Adrenal gland (tissue), 9 donors: ENCODE measurements at regions not wholly inside any gene's neighbourhood (a gene's known extent, or its start where the extent isn't known, plus 50 kb on each side); places are given as distances from the start of the nearest gene placed in this dataset.

ENCODE experiments used
- DNase-seq, 7 donors: peaks; one replicate each; pipeline ENCODE4 v3.0.0-alpha.2; 2019 to 2020
- H3K27ac ChIP-seq, 5 donors: fragments of 200-600 bp; sonication (generic) in 4 of 5; 1 replicate in 3 of 5; 2 replicates in 2 of 5; pipeline versions ENCODE4 v1.5.1 to v1.8.0; 2016 to 2020; ENCODE audit warnings: mild to moderate bottlenecking in 1 of 5
- H3K27me3 ChIP-seq: fragments of 200-600 bp; 2 replicates; pipeline ENCODE4 v1.8.0; 2021
- H3K36me3 ChIP-seq, 2 donors: fragments of 200-600 bp; replicated peaks in 1 of 2; 1 replicate in 1 of 2; 2 replicates in 1 of 2; pipeline versions ENCODE4 v1.5.1 to v1.8.0; 2018 to 2022
- H3K4me1 ChIP-seq, 2 donors: fragments of 200-600 bp; replicated peaks in 1 of 2; 1 replicate in 1 of 2; 2 replicates in 1 of 2; pipeline versions ENCODE4 v1.5.1 to v1.8.0; 2018 to 2021
- H3K4me3 ChIP-seq, 4 donors: fragments of 200-600 bp; sonication (generic) in 3 of 4; one replicate each; pipeline ENCODE4 v1.5.1; 2016 to 2018
- H3K9me3 ChIP-seq, 3 donors: fragments of 200-600 bp; sonication (generic) in 1 of 3; replicated peaks in 1 of 3; 1 replicate in 2 of 3; 2 replicates in 1 of 3; pipeline versions ENCODE4 v1.5.1 to v1.8.0; 2016 to 2021
- POLR2A ChIP-seq, 2 donors: fragments of 450-650 bp; IDR thresholded peaks; one replicate each; pipeline ENCODE4 v1.6.1; 2017; ENCODE audit warnings: antibody characterized with exemption in 2 of 2, mild to moderate bottlenecking in 2 of 2, moderate library complexity in 1 of 2
- WGBS, 4 donors: extraction: QIAGEN DNeasy Blood & Tissue Kit in 2 of 4; methylation state at CpG; one replicate each; pipeline versions ENCODE4 v1.1.5 to v1.1.7; 2013 to 2017; 5-methylcytosine and 5-hydroxymethylcytosine counted together
- intact Hi-C, 2 donors: fragments of 100-400 bp; cut with DNase I; formaldehyde crosslinking; loops; one replicate each; pipeline versions ENCODE4 v1.14.1 to v1.15.0; 2022 to 2023
- TF ChIP-seq, protein P1 (sequence below), 6 experiments: fragments of 450-650 bp in 4 of 6; fragments of 200-600 bp in 2 of 6; sonication (generic) in 1 of 6; IDR thresholded peaks; 1 replicate in 5 of 6; 2 replicates in 1 of 6; pipeline versions ENCODE4 v1.5.1 to v1.8.0; 2016 to 2021; ENCODE audit warnings: antibody characterized with exemption in 6 of 6, mild to moderate bottlenecking in 2 of 6, moderate library complexity in 1 of 6
- donor health status: healthy with polysubstance abuse.
- donor health status: Bipolar disorder and iron deficiency.
- donor health status: DM: yes; HTN: yes; CAD: no.
- donor health status: DM: no; HTN: no; CAD: no.
- donor health status: DM: no; HTN: no; CAD: no.

- H3K27ac ChIP-seq, result no peak overlapping the region
- H3K36me3 ChIP-seq, result no peaks in the 10 kb centered on the region
- no peak overlapping the region for H3K4me3 ChIP-seq
- H3K4me1 ChIP-seq, result no peaks in the 10 kb centered on the region
- 65 to 82% (median 72%) methylated on average over 3 of the region's 3 CpGs for WGBS, 4 donors
- intact Hi-C loops, result no loop called here
- H3K27me3 ChIP-seq, result no peaks in the 10 kb centered on the region
- H3K9me3 ChIP-seq, result peaks cover 0 to 2% (median 0%) of the 10 kb centered on the region in 3 donors
- TF ChIP-seq, protein P1, sequence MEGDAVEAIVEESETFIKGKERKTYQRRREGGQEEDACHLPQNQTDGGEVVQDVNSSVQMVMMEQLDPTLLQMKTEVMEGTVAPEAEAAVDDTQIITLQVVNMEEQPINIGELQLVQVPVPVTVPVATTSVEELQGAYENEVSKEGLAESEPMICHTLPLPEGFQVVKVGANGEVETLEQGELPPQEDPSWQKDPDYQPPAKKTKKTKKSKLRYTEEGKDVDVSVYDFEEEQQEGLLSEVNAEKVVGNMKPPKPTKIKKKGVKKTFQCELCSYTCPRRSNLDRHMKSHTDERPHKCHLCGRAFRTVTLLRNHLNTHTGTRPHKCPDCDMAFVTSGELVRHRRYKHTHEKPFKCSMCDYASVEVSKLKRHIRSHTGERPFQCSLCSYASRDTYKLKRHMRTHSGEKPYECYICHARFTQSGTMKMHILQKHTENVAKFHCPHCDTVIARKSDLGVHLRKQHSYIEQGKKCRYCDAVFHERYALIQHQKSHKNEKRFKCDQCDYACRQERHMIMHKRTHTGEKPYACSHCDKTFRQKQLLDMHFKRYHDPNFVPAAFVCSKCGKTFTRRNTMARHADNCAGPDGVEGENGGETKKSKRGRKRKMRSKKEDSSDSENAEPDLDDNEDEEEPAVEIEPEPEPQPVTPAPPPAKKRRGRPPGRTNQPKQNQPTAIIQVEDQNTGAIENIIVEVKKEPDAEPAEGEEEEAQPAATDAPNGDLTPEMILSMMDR (IDR thresholded peaks at IDR 0.05), result no peak
- TF ChIP-seq POLR2A (IDR thresholded peaks at IDR 0.05), result no peak
- no peak for DNase-seq
Measured at GRCh38 chr5:38613490-38613889, 57.0 kb upstream of the LIFR start.

DNA sequence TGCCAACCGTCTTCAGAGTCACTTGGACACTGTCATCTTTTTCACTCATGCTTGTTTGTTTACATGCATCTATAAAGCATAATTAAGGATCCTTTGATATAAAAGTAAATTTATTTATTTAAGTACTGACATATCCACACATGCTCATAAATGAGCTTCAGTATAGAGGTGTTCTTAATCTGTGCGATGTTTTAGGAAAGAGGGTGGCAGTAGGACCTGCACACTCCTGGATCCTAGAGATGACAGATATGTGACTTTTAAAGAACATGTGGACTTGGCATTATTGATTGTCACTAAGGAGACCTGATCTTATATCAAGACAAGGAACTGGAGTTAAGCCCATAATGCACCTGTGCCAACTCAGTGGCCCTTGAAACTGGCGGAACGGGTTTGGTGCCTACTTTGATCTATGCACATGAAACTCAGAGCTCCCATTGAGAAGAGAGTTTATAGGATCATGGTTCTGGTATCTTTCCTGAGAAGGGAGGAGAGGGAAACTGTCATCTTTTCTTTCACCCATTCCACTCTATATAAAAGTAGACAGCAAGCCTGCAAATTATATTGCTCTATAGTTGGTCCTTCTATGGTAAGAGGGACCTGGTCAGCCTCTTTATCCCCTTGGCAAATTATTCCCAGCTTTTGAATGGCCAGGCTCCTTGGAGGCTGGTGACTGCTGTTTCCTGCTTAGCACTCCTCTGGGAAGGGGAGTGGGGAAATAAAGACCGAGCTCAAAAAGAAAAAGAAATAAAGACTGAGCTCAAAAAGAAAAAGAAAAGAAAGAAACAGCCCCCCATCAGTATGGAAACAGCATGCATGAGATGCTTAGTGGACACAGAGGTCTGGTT, 57.8 kb upstream of the LIFR start:
- no peaks in the 10 kb centered on the region for H3K27me3 ChIP-seq
- DNase-seq, result no peak
- H3K36me3 ChIP-seq, result no peaks in the 10 kb centered on the region
- 63 to 72% (median 68%) methylated on average over 5 of the region's 5 CpGs for WGBS, 4 donors
- intact Hi-C loops, result no loop called here
- no peaks in the 10 kb centered on the region for H3K4me1 ChIP-seq
- no peak overlapping the region for H3K27ac ChIP-seq
- H3K4me3 ChIP-seq, result no peak overlapping the region
- TF ChIP-seq, protein P1 (IDR thresholded peaks at IDR 0.05), result no peak
- TF ChIP-seq POLR2A (IDR thresholded peaks at IDR 0.05), result no peak
- H3K9me3 ChIP-seq, result peaks cover 0 to 2% (median 0%) of the 10 kb centered on the region in 3 donors

GRCh38 chr5:38615042-38615441, 58.6 kb upstream of the LIFR start:
- intact Hi-C loops, result no loop called here
- TF ChIP-seq POLR2A (IDR thresholded peaks at IDR 0.05), result no peak
- TF ChIP-seq, protein P1 (IDR thresholded peaks at IDR 0.05), result no peak
- Histone ChIP-seq H3K27me3 (no peaks in the 10 kb centered on the region), H3K9me3 (peaks cover 0 to 2% (median 0%) of the 10 kb centered on the region in 3 donors), H3K4me3 (no peak overlapping the region), H3K36me3 (no peaks in the 10 kb centered on the region), H3K4me1 (no peaks in the 10 kb centered on the region), H3K27ac (peak overlapping the region in 1 of 5 donors; percentile 36)
- 67 to 73% (median 68%) methylated on average over 1 of the region's 1 CpG for WGBS, 4 donors
- peak in 1 of 7 donors; percentile 19 for DNase-seq

GRCh38 chr5:38615981-38616451, 59.6 kb upstream of the LIFR start:
- Histone ChIP-seq H3K27me3 (no peaks in the 10 kb centered on the region), H3K27ac (peak overlapping the region in 2 of 5 donors; percentile 25 to 73), H3K36me3 (no peaks in the 10 kb centered on the region), H3K4me3 (no peak overlapping the region), H3K9me3 (peaks cover 0 to 2% (median 0%) of the 10 kb centered on the region in 3 donors), H3K4me1 (no peaks in the 10 kb centered on the region)
- TF ChIP-seq POLR2A (IDR thresholded peaks at IDR 0.05), result no peak
- TF ChIP-seq, protein P1 (IDR thresholded peaks at IDR 0.05), result no peak
- intact Hi-C loops, result no loop called here
- 50 to 58% (median 54%) methylated on average over 3 of the region's 3 CpGs for WGBS, 4 donors
- DNase-seq, result no peak
